Superior temporal gyrus (tissue), 1 donor: ENCODE measurements at regions not wholly inside any gene's neighbourhood (a gene's known extent, or its start where the extent isn't known, plus 50 kb on each side); places are given as distances from the start of the nearest gene placed in this dataset.
"Not testable (repeated sequence)": the region's sequence is repeated elsewhere in the genome, so short reads cannot be mapped to it uniquely, and the experiment has no call there.

Experiments
- DNase-seq: peaks from one replicate; pipeline ENCODE4 v3.0.0-alpha.2; 2016; ENCODE audit errors: extremely low spot score

DNA sequence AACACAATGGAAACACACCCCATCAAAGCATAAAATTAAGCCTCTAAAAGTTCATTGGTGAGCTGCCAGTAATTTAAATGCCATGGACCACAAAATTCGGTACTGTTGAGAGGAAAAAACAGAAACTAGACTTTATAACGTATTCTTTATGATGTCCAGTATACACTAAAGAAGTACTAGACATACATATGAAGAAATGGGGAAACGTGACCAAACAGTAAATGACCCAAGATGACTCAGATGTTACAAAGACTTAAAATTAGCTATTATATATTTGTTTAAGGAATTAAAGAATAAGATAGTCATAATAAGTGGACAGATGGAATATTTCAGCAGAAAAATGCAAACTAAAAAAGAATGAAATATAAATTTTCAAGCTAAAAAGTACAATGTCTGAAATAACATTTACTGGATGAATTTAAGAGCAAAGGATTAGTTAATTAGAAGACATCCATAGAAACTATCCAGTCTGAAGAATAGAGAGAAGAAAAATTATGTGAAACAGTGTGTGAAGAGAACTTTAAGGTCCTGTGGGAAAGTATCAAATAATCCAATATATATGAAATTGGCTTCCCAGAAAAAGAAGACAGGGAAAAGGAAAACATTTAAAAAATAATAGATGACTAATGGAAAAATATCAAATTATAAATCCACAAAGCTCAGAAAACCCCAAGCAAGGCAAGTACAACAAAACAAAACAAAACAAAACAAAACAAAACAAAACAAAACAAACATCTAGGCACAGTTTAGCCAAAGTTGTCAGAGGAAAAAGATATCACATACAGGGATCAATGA, 69.4 kb downstream of the SAMD9 start:
- no peak for DNase-seq

DNA sequence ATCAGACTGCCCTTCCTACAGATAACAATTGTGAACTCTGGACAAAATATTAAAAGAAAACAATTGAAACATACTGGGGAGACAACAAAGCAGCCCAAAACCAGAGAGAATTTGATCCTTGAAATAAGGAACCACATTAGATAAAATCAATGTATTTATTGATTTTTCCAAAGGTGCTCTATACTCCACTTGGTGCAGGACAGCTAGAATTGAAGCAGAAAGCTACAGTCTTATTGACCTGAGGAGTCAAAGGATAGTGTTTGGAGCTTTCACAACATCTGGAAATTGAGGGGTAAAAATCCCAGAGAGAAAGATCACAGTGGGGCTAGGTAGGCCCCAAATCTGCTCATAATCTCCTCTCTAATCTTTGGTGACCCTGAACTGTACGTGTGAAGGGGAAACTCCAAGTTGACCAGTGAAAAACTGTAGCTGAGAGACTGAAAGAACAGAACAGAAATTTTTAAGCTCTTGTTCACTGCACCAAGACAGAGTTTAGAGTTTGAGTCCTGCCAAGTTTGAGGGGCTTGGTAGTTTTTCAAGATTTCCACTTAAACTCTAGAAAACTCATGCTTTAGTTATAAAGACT, 70.2 kb downstream of the SAMD9 start:
- no peak for DNase-seq

DNA sequence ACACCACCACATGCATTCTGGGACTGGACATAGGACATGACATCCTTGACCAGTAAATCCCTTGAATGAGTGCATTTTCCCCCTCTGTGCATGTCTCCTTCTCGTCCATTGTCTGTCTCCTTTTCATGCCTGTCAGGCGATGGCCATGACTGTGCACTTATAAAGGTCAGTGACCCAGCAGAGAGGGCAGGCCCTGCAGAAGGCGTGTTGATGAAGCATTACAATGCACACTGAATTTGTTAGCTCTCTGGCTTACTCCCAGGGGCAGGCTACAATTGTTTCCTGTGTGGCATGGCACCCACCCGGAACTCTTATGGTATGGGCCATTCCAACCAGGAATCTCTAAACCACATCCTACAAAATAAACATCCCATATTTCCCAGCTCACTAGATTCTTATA, 71.1 kb downstream of the SAMD9 start:
- no peak for DNase-seq

DNA sequence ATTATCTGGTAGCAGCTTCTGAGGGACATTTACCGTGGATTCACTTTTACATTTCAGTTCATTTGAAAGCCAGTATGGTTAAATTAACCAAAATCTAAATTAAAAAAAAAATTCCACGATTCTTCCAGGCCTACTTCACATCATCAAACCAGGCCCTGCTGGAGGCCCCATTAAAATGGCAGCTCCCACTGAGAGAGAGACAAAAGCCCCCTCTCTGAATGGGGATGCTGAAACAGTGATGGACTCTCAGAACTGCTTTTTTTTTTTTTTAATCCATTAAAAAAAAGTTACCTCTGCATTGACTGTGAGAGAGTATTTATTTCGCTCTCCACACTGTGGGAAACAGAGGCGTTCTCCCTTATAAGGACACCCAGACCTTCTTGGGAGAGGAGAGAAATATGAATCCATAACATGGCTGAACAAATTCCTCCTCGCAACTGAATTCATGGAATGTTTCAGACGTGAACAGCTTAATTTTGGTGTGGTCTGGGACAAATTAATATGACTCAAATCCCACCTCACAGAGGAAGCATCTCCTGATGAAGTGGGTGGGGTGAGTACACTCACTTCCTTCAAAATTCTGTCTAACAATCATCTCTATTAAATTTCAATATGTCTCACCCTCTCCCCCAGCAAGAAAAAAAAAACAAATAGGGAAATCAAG, 73.5 kb downstream of the SAMD9 start:
- DNase-seq = no peak

DNA sequence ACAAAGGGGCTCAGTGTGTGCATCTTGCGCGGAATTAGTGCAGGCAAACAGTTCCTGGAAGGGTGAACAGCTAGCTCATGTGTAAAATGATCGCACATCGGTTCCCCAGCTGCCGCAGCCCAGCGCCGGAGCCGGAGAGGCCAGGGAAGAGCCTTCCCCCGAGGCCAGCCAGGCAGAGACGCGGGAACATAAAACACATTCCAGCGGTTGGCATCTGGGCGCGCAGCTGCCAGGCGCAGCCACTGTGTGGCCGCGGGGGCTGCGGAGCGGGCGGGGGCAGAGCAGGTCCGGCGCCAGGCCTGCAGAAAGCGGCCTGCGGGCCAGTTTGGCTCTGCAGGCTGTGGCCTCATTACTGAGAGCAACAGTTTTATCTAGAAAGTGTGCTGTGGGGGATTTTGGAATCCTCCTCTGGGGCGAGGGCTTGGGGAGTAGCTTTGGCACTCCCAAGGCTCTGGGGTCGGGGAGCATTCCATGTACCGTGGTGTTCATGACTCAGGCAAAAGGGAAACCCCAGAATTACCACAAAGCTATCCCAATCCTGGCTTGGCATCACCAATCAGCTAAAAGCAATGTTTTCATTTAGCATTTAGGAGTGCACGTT, 74.3 kb downstream of the SAMD9 start:
- DNase-seq = no peak

DNA sequence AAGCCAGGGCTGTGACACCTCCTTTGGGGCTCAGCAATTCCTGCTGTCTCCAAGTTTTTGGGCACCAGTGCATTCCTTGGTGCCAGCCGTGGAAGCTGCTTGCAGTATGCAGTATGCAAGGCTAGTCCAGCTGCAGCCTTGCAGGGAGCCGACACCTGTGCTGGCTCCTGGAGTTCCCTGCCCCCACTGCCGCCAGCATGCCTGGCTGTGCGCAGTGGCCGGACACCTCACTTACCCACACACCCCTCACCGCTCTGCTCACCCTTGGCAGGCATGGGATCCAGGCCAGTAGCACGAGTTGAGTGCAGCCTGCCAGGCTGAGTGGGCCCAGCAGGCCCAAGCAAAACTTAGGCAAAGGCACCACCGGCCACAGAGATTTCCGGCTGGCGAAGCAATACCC, 77.4 kb downstream of the SAMD9 start:
- no peak for DNase-seq

DNA sequence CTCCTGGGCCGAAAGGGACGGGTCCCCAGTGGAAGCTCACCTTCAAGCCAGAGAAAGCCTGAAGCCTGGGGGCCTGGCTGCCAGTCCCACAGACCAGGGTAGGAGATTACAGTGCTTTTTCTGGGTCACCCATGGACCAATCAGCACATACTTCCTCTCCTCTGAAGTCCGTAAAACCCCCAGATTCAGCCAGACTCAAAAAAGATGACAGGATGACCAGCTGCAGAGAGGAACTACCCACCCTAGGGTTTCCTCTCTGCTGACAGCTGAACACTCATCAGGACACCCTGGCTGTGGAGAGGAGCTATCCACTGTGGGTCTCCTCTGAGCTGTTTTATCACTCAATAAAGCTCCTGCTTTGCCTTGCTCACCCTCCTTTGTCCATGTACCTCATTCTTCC, 78.0 kb downstream of the SAMD9 start:
- no peak for DNase-seq

DNA sequence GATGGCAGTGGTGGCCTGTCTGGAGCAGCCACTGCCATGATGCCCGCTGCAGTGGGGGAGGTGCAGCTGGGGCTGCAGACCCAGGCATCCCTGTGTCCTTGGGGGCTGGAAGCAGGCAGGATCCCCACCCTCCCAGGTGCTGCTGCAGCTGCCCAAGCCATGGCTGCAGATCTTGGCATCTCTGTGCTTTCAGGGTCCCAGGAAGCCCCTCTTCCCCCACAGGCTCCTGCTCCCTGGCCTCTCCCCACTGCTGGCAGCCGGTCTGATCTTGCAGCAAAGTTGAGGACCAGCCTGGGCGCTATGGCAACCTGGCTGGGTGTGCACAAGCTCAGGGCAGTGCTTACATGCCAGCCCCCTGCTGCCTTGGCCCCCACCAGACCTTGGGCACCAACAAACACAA, 78.5 kb downstream of the SAMD9 start:
- DNase-seq = no peak

DNA sequence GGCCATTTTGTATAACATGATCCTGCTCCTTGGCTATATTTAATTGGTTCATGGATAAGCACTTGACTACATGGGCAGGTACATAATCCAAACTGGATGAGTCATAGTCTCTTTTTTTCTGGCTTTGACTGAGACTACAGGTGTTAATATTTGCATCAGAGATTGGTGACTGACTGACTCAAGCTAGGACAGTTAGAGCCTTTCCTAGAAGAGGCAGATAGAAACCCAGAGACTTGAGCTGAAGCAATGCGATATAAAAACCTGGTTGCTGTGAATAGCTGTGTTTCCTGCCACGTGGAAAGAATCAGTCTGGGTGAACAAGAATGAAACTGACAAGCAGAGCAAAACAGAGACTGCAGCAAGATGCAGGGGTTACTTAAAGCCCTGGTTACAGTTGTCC, 81.0 kb downstream of the SAMD9 start:
- DNase-seq = no peak

DNA sequence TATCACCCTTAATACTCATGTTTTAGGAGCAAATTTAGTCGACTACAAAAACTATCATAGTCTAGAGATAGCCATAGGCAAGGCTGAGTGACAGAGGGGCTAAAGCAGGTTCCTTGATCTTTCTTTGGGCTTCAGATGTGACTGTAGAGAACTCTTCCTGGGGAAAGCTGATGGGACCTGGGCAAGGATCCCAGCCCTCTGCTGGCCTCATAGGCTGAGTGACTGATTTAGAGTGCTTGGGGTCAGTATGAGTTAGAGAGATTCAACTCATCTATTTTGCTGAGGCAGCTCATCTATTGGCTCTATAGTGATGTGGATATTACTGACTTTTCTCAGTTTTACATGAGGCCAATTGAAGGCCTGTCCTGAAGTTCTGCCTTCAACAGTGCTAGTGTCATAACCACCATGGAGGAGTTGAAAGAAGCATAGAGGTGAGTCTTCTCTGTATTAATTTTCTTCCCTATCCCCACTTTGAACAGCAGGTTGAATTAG, 81.6 kb downstream of the SAMD9 start:
- no peak for DNase-seq

DNA sequence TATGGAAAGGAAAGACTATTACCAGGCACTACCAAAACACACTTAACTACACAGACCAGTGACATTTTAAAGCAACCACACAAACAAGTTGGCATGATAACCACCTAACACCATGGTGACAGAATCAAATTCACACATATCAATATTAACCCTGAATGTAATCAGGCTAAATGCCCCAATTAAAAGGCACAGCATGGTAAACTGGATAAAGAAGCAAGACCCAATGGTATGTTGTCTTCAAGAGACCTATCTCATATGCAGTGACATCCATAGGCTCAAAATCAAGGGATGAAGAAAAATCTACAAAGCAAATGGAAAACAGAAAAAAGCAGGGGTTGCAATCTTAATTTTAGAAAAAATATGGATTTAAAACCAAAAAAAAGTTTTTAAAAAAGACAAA, 86.0 kb downstream of the SAMD9 start:
- no peak for DNase-seq

DNA sequence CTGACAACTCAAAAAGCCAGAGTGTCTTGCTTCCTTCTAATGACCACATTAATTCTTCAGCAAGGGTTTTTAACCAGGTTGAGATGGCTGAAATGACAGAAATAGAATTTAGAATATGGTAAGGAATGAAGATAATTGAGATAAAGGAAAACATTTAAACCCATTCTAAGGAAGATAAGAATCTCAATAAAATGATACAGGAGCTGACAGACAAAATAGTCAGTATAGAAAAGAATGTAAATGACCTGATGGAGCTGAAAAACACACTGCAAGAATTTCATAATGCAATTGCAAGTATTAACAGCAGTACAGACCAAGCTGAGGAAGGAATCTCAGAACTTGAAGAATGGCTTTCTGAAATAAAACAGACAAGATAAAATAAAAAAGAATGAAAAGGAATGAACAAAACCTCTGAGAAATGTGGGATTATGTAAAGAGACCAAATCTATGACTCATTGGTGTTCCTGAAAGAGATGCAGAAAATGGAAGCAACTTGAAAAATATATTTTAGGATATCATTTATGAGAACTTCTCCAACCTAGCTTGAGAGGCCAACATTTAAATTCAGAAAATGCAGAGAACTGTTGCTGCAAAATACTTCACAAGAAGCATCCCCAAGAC, 87.1 kb downstream of the SAMD9 start:
- peak; percentile 20 for DNase-seq

DNA sequence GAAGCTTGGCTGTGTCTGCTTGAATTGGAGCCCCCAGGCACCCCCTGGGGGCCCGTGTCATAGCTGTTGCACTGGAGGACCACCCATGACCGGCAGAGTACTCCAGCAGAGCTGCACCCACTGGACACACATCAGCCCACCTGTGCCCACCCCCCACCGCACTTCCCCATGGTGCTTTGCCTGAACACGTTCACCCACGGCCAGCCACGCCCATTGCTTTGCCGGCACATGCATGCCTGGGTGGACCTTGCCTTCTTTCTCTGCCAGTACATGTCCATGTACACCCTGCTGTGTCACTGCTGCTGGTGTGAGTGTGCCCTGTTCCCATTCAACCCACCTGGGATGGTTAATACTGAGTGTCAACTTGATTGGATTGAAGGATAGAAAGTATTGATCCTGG, 88.7 kb downstream of the SAMD9 start:
- no peak for DNase-seq

DNA sequence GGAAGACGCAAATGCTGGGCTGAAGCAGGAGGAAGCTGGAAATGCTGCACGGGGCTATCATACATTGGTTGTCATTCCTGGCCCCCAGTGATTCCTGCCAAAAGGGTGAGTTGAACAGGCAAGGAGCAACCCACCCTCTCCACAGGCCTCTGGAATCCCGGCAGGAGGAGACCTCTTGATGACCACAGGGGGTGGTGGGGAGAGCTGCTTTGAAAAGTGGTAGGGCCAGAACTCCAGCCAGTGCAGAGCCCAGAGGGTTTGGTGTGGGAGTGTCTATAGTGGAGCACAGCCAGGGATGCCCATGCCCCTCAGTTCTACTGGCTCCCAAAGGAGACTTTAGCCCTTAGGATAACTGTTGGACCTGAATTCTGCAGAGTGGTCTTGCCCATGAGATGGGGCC, 89.2 kb downstream of the SAMD9 start:
- no peak for DNase-seq

DNA sequence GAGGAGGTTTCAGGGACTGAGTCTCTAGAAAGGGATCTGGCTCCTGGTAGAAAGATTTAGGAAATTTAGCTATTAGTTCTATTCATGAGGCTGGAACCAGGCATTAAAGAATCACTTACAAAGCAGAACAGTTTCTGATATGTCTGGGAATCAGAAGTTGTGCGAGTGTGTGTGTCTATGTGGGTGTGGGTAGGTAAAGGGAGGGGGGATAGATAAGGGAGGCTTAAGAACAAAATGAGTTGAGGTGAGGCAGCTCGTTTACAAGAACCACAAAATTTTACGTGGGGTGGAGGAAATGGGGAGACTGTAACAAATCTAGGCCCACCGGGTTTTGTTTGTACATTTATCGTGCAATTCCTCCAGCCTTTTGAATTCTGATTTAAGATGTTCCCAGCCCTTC, 90.7 kb downstream of the SAMD9 start:
- DNase-seq = no peak

DNA sequence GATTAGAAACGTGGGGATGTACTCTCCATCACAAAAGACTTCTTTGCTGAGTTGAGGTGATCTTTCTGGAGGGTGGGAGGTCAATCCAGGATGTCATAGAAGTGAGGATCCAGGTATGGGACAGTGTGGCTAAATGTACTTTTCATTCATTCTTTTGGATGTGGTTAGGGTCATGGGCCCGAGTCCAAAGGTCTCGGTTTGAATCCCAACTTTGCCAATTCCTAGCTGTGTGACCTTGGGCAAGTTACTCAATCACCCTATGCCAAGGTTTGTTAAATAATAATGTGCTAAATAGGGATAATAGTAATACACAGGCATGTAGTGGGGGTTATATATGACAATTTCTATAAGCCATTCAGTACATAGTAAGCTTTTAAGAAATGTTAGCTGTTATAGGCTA, 91.4 kb downstream of the SAMD9 start:
- no peak for DNase-seq

DNA sequence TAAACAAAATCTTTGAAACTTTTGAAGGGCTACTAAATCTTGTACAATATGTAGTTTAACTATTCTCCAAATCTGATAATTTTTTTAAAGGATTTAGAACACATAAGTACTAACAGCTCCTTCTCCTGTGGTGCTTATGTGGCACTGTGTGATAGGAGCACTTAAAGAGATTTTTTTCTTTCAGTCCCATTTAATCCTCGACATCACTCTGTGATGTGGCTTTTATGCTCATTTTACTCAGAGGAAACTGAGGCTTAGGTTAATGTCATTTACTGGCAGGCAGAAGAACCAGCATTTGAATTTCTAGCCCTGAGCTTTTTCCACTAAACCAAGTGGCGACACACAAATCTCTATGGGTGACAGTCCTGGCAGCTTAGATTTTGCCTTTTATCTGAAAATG, 92.4 kb downstream of the SAMD9 start:
- DNase-seq = no peak

DNA sequence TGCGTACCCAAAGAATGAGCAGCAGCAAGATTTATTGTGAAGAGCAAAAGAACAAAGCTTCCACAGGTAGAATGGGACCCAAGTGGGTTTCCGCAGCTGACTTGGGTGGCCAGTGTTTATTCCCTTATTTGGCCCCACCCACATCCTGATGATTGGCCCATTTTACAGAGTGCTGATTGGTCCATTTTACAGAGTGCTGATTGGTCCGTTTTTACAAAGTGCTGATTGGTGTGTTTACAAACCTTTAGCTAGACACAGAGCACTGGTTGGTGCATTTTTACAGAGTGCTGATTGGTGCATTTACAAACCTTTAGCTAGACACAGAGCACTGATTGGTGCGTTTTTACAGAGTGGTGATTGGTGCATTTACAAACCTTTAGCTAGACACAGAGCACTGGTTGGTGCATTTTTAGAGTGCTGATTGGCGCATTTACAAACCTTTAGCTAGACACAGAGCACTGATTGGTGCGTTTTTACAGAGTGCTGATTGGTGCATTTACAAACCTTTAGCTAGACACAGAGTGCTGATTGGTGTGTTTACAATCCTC, 94.8 kb downstream of the SAMD9 start:
- not testable (repeated sequence) for DNase-seq

DNA sequence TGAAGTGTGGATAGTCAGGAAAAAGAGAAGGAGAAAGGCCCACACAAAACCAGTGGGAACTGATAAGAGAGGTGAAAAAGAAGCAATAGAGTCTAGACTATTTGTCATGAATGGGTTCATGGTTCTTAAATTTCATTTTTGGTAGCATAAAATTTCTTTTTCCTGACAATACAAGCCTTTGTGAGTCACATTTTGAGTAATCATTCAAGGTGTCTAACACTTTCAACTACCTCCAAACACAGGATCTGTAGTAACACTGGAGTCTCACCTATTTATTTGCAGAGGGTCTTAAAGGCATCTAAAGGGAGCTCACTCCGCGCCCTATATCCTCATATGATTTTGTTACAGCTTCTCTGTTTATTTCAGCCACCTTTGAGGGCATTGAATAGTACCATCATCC, 96.0 kb downstream of the SAMD9 start:
- DNase-seq = no peak

DNA sequence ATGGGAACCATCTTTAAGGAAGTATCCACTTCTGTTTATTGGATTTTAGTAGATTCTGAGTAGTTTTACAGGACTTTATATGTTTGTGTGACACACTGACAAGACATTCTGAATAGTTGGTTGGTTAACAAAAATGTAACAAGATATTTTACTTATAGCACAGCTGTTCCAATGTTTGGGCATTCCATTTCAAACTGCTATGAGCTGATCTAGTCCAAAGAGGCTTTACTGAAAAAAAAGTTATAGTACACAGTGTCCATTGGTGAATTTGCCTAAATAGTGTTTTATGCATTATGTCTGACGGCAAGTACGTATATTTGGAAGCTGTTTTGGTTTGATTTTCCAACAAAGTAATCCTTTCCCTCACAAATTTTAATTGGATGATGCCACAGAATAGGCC, 99.1 kb downstream of the SAMD9 start:
- DNase-seq = no peak

DNA sequence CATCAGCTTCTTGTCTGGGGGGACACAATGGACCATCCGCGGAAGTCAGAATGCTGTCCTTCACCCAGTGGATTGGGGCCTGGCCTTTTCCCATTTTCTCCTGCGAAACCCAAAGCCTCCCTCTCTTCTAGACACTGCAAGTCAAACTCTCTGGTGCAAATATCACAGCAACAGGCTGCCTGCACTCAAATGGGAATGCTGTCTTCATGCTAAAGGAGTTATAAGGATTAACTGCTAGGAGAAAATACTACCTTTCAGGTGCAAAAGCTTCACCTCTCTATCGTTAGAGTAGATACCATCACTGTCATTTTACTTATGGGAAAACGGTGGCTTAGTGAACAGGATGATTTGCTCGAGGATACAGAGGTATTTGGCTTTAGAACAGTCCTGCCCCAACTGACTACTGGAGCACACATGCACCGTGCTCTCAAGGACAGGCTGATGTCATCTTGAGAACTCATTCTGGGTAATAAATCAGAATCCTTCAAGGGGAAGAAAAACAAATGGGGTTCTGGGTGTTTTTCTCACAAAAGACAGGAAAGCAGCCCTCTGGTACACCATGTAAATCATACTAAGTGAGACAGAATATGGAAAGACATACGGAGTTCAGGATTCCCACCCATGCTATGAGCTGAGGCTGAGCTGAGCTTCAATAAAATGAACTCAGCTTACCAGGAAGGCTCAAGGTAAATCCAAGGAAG, 100.9 kb downstream of the SAMD9 start:
- DNase-seq = no peak
